ENCODE measurements at regions not wholly inside any gene's neighbourhood (a gene's known extent, or its start where the extent isn't known, plus 50 kb on each side); places are given as distances from the start of the nearest gene placed in this dataset.

- Histone ChIP-seq H2AFZ (ENCODE audit: low read length) (no peak overlapping the region), H3K4me1 (ENCODE audit: insufficient read depth, low read length, poor library complexity, severe bottlenecking) (no peaks in the 10 kb centered on the region), H3K9me2 (ENCODE audit: insufficient read depth, low read length) (no peaks in the 10 kb centered on the region), H3K79me2 (ENCODE audit: insufficient read depth, low read depth, low read length) (no peaks in the 10 kb centered on the region), H3K4me2 (ENCODE audit: low read length) (no peak overlapping the region), H3K4me3 (ENCODE audit: low read depth, low read length, poor library complexity, severe bottlenecking) (no peak overlapping the region), H3K27ac (ENCODE audit: low read depth, low read length, poor library complexity, severe bottlenecking) (no peak overlapping the region), H4K20me1 (ENCODE audit: insufficient read depth, low read length) (no peaks in the 10 kb centered on the region), H3K36me3 (ENCODE audit: insufficient read depth, low read length) (no peaks in the 10 kb centered on the region), H3K9me3 (ENCODE audit: low read length) (no peaks in the 10 kb centered on the region)
- DNase-seq (ENCODE audit: low spot score) = no peak
- TF ChIP-seq, protein P1, sequence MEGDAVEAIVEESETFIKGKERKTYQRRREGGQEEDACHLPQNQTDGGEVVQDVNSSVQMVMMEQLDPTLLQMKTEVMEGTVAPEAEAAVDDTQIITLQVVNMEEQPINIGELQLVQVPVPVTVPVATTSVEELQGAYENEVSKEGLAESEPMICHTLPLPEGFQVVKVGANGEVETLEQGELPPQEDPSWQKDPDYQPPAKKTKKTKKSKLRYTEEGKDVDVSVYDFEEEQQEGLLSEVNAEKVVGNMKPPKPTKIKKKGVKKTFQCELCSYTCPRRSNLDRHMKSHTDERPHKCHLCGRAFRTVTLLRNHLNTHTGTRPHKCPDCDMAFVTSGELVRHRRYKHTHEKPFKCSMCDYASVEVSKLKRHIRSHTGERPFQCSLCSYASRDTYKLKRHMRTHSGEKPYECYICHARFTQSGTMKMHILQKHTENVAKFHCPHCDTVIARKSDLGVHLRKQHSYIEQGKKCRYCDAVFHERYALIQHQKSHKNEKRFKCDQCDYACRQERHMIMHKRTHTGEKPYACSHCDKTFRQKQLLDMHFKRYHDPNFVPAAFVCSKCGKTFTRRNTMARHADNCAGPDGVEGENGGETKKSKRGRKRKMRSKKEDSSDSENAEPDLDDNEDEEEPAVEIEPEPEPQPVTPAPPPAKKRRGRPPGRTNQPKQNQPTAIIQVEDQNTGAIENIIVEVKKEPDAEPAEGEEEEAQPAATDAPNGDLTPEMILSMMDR (conservative IDR thresholded peaks at IDR 0.05; ENCODE audit: low read length) = no peak
- TF ChIP-seq EZH2phosphoT487 (IDR thresholded peaks at IDR 0.05; ENCODE audit: borderline replicate concordance, low read depth, low read length) = no peak
- no TSS peak for BruUV-seq (replicated peaks)
- intact Hi-C loops (cut with micrococcal nuclease; ENCODE audit: unreplicated experiment) = no loop called here
- CTCF ChIA-PET (ENCODE audit: unreplicated experiment) = no interaction called here
- POLR2A ChIA-PET = no interaction called here
Observed at GRCh38 chr18:39524370-39524769, 1958.8 kb upstream of the CELF4 start.

- Histone ChIP-seq H3K79me2 (ENCODE audit: insufficient read depth, low read depth, low read length) (no peaks in the 10 kb centered on the region), H3K4me3 (ENCODE audit: low read depth, low read length, poor library complexity, severe bottlenecking) (no peak overlapping the region), H4K20me1 (ENCODE audit: insufficient read depth, low read length) (no peaks in the 10 kb centered on the region), H3K9me2 (ENCODE audit: insufficient read depth, low read length) (no peaks in the 10 kb centered on the region), H2AFZ (ENCODE audit: low read length) (no peak overlapping the region), H3K4me1 (ENCODE audit: insufficient read depth, low read length, poor library complexity, severe bottlenecking) (no peaks in the 10 kb centered on the region), H3K4me2 (ENCODE audit: low read length) (no peak overlapping the region), H3K9me3 (ENCODE audit: low read length) (no peaks in the 10 kb centered on the region), H3K36me3 (ENCODE audit: insufficient read depth, low read length) (no peaks in the 10 kb centered on the region), H3K27ac (ENCODE audit: low read depth, low read length, poor library complexity, severe bottlenecking) (no peak overlapping the region)
- ChIA-PET POLR2A (no interaction called here), CTCF (ENCODE audit: unreplicated experiment) (no interaction called here)
- BruUV-seq (replicated peaks) = no TSS peak
- TF ChIP-seq, protein P1 (conservative IDR thresholded peaks at IDR 0.05; ENCODE audit: low read length) = no peak
- intact Hi-C loops (cut with micrococcal nuclease; ENCODE audit: unreplicated experiment) = no loop called here
- DNase-seq (ENCODE audit: low spot score) = no peak
Observed at GRCh38 chr18:39523281-39523680, 1957.7 kb upstream of the CELF4 start.

- Histone ChIP-seq H3K27ac (ENCODE audit: low read depth, low read length, poor library complexity, severe bottlenecking) (no peak overlapping the region), H3K4me1 (ENCODE audit: insufficient read depth, low read length, poor library complexity, severe bottlenecking) (no peaks in the 10 kb centered on the region), H3K79me2 (ENCODE audit: insufficient read depth, low read depth, low read length) (no peaks in the 10 kb centered on the region), H3K36me3 (ENCODE audit: insufficient read depth, low read length) (no peaks in the 10 kb centered on the region), H3K4me2 (ENCODE audit: low read length) (no peak overlapping the region), H4K20me1 (ENCODE audit: insufficient read depth, low read length) (no peaks in the 10 kb centered on the region), H3K9me2 (ENCODE audit: insufficient read depth, low read length) (no peaks in the 10 kb centered on the region), H3K4me3 (ENCODE audit: low read depth, low read length, poor library complexity, severe bottlenecking) (no peak overlapping the region), H2AFZ (ENCODE audit: low read length) (no peak overlapping the region), H3K9me3 (ENCODE audit: low read length) (no peaks in the 10 kb centered on the region)
- CTCF ChIA-PET (ENCODE audit: unreplicated experiment) = no interaction called here
- no peak for TF ChIP-seq EZH2phosphoT487 (IDR thresholded peaks at IDR 0.05; ENCODE audit: borderline replicate concordance, low read depth, low read length)
- TF ChIP-seq, protein P1 (conservative IDR thresholded peaks at IDR 0.05; ENCODE audit: low read length) = no peak
- no peak for DNase-seq (ENCODE audit: low spot score)
- intact Hi-C loops (cut with micrococcal nuclease; ENCODE audit: unreplicated experiment) = no loop called here
- no TSS peak for BruUV-seq (replicated peaks)
- POLR2A ChIA-PET = interaction anchor here (0.6 kb wide), 1 partner anchor 102 kb away, joined by 3 read pairs; no protein-coding TSS in a partner anchor
Observed at GRCh38 chr18:39521164-39521563, 1955.6 kb upstream of the CELF4 start.
